GM12873 (cell line): ENCODE measurements at regions not wholly inside any gene's neighbourhood (a gene's known extent, or its start where the extent isn't known, plus 50 kb on each side); places are given as distances from the start of the nearest gene placed in this dataset.

Experiments
- TF ChIP-seq, protein P1 (sequence below): IDR thresholded peaks from 2 replicates; pipeline ENCODE4 v1.5.1; 2012; ENCODE audit warnings: low read depth, mild to moderate bottlenecking, moderate library complexity, low read length, control low read depth; ENCODE audit not compliant: insufficient read depth; ENCODE audit errors: missing control alignments

DNA sequence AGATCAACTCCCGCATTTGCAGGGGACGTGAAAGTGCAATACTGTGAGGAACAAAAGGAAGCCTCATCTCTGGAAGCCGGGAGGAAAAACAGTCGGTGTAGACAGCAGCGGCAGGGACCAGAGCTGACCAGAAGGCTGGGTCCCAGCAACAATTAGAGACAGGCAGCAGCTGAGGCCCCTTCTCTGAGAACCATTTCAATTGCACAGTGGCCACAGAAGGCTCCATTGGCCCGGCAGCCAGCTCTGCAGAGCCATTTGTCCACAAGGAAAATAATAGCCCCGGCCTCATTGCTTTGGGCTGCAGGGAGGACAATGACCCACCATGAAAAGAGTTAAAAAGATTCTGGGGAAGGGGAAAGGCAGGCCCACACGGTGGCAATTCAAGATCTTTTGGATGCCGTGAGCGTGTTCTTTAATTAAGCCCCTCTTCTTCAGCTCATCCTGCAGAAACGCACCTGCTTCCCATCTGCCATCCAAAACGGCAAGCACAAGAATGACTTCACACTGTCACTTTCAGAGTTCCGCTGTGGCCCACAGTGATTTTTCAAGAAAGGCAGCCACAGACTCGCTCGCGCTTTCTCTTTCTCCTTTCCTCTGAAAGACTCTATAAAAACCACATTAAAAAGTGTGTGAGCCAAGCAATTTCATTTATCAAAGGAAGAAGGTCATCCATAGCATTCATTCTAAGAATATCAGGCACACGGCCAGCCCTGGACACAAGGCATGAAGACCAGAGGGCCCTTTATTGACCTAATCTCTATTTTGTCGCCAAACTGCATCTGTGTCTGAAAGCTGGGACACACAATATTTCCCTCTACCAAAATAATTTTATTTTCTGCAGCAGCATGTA, 293.6 kb downstream of the SOX11 start:
- TF ChIP-seq, protein P1, sequence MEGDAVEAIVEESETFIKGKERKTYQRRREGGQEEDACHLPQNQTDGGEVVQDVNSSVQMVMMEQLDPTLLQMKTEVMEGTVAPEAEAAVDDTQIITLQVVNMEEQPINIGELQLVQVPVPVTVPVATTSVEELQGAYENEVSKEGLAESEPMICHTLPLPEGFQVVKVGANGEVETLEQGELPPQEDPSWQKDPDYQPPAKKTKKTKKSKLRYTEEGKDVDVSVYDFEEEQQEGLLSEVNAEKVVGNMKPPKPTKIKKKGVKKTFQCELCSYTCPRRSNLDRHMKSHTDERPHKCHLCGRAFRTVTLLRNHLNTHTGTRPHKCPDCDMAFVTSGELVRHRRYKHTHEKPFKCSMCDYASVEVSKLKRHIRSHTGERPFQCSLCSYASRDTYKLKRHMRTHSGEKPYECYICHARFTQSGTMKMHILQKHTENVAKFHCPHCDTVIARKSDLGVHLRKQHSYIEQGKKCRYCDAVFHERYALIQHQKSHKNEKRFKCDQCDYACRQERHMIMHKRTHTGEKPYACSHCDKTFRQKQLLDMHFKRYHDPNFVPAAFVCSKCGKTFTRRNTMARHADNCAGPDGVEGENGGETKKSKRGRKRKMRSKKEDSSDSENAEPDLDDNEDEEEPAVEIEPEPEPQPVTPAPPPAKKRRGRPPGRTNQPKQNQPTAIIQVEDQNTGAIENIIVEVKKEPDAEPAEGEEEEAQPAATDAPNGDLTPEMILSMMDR, result no peak

DNA sequence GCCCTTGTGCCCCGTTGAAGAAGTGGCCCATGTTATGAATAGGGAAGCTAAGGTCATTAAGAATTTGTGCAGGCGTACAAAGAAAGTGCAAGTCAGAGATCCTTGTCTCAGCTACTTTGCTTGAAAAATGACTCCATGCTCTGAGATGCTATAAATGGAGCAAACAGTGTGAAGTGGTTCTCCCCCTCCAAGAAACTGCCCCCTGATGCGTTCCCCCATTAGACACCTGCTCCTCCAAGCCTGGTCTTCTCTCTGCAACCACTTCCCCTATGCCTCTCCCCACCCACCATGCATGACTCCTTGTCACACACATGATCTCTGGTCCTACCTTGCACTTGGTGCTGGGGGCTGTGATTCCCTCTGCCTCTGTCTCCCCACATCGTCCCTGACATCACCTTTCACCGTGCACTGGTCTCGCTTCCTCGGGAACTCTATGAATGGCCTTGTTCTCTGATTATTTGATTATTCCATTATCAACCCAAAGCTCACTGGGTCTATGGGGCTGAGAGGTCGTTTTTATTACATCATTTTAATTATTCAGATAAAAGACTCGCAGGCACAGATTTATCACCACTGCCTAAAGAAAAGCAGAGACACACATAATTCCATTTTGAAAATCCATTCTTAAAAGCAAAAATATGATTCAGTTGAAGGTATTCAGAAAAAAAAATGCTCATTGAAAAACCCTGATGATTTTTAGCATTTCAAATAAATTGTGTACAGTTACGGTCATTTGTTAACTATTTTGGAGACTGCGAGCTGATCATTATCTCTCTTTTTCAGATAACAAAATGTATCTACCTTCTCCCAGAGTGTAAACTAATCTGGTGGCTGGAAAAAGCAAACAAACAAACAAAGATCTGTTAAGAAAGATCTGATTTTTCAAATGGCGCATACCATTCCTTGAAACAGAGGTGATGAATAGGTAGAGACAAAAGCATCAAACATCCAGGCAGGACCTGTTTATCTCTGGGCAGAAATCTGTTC, 294.9 kb downstream of the SOX11 start:
- TF ChIP-seq, protein P1, result no peak

DNA sequence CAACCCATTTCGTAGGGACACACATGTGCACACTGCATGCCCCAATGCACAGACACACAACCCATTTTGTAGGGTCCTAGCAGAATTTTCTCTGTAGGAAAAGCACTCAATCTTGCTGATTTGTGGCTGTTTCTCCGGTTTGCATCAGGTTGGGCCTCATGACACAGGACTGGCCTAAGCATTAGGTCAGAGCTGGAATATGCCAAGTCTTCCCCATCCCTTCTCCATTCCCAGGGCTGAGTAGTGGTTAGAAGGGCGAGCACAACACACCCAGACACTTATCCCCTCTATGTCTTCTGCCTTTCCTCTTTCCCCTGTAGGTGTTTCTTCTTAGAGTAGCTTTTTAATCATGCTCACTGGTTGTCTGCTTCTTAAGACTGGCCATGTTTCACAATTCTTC, 295.9 kb downstream of the SOX11 start:
- TF ChIP-seq, protein P1, result no peak

DNA sequence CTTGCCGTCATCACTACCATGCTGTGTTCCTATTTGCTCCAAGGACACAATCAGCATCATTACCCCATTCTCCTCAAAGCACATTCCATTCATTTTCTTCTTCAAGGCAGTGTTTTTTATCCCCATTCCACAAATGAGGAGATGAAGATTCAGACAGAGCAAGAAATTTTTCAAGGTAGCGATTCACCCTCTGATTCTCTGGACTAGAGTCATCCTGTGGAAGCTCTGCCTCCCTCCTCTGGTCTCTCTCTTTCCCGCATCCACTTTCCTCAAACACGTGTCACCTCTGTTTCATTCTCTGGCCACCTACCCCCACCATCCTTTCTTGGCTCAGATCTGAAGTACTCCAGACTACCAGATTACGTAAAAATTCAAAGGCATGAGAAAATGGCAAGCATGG, 297.9 kb downstream of the SOX11 start:
- TF ChIP-seq, protein P1, result no peak

DNA sequence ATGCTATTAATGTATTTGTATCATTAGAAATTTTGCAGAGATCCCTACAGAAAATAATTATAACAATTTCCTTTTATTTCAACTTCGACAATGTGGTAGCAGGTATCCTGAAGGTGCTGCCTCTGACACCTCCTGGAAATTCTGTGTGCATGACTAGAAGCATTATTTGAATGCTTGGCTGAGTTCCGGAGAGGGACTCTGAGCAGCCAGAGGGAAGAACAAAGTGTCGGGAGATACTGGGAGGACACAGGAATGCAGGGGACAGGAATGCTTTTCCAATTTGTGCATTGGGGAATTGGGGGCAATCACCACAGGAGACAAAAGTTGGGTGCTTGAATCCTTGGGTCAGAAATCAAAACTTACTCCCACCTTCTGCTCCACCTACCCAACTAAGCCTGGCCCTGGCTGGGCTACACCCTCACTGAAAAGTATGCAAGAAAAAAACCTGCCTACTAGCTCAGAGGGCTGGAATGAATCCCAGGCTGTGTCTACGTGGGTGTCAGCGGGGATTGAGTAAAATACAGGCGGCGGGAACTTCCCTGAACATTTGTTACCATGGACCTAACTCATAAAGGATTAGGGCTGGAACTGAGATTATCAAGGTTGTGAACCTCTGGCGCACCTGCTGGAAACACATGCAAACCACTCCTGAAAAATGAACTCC, 299.3 kb downstream of the SOX11 start:
- TF ChIP-seq, protein P1, result no peak

DNA sequence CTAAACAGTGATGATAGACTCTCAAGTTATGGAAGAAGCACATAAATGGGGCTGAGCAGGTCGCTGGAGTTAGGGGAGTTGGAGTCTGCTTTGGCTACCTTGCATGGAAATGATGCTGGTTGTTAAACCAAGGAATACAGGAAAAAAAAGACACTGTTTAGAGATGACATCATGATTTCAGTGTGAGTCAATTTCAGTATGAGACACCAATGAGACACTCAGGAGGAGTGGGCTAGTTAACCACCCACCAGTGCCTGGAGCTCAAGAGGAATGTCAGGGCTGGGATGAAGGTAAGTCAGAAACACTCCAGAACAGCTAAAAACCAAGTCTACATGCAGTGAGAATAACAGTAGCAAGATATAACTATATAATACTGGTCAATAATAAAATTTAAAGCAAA, 303.6 kb downstream of the SOX11 start:
- TF ChIP-seq, protein P1, result no peak
